ENCODE measurements at regions not wholly inside any gene's neighbourhood (a gene's known extent, or its start where the extent isn't known, plus 50 kb on each side); places are given as distances from the start of the nearest gene placed in this dataset.

- DNase-seq, result no peak
These were observed 164.2 kb upstream of the SEMA6D start for GRCh38 chr15:47552978-47553608.

- DNase-seq, result no peak
These were observed 163.4 kb upstream of the SEMA6D start for GRCh38 chr15:47553947-47554346.

GRCh38 chr15:47561102-47561501 is 156.2 kb upstream of the SEMA6D start:
- DNase-seq, result no peak

- no peak for DNase-seq
These were observed 151.4 kb upstream of the SEMA6D start for GRCh38 chr15:47565949-47566348.

- DNase-seq, result no peak
These were observed 150.7 kb upstream of the SEMA6D start for GRCh38 chr15:47566610-47567009.

- no peak for DNase-seq
These were observed 149.3 kb upstream of the SEMA6D start for GRCh38 chr15:47568030-47568429.

GRCh38 chr15:47570044-47570443 is 147.3 kb upstream of the SEMA6D start:
- no peak for DNase-seq

GRCh38 chr15:47570451-47570850 is 146.9 kb upstream of the SEMA6D start:
- no peak for DNase-seq

- no peak for DNase-seq
These were observed 146.2 kb upstream of the SEMA6D start for GRCh38 chr15:47570881-47571640.

- DNase-seq, result no peak
These were observed 143.6 kb upstream of the SEMA6D start for GRCh38 chr15:47573673-47574072.

GRCh38 chr15:47577000-47577399 is 140.3 kb upstream of the SEMA6D start:
- DNase-seq, result no peak

- no peak for DNase-seq
These were observed 139.8 kb upstream of the SEMA6D start for GRCh38 chr15:47577461-47577860.

GRCh38 chr15:47582233-47582632 is 135.1 kb upstream of the SEMA6D start:
- DNase-seq, result no peak

GRCh38 chr15:47584316-47584715 is 133.0 kb upstream of the SEMA6D start:
- no peak for DNase-seq

- no peak for DNase-seq
These were observed 130.6 kb upstream of the SEMA6D start for GRCh38 chr15:47586653-47587224.

- no peak for DNase-seq
These were observed 129.1 kb upstream of the SEMA6D start for GRCh38 chr15:47587940-47588802.

GRCh38 chr15:47588958-47589357 is 128.3 kb upstream of the SEMA6D start:
- no peak for DNase-seq

- no peak for DNase-seq
These were observed 118.3 kb upstream of the SEMA6D start for GRCh38 chr15:47598996-47599395.

- no peak for DNase-seq
These were observed 117.5 kb upstream of the SEMA6D start for GRCh38 chr15:47599806-47600205.

GRCh38 chr15:47602121-47602520 is 115.2 kb upstream of the SEMA6D start:
- no peak for DNase-seq

- DNase-seq, result no peak
These were observed 114.3 kb upstream of the SEMA6D start for GRCh38 chr15:47603026-47603425.

GRCh38 chr15:47607695-47608094 is 109.6 kb upstream of the SEMA6D start:
- no peak for DNase-seq

- DNase-seq, result no peak
These were observed 107.6 kb upstream of the SEMA6D start for GRCh38 chr15:47609693-47610092.

Measured in activated CD4-positive, alpha-beta T cell treated with anti-CD3 and anti-CD28 coated beads for 1 hour (primary cell).